Esophagus squamous epithelium (tissue), 4 donors: ENCODE measurements at regions not wholly inside any gene's neighbourhood (a gene's known extent, or its start where the extent isn't known, plus 50 kb on each side); places are given as distances from the start of the nearest gene placed in this dataset.

Experiments used
- POLR2A ChIP-seq, 4 donors: fragments of 450-650 bp; IDR thresholded peaks; one replicate each; pipeline ENCODE4 v1.6.1; 2017; ENCODE audit warnings: antibody characterized with exemption in 4 of 4, mild to moderate bottlenecking in 4 of 4, moderate library complexity in 3 of 4
- TF ChIP-seq, protein P1 (sequence below), 6 experiments: fragments of 450-650 bp in 4 of 6; fragments of 200-600 bp in 2 of 6; sonication (generic) in 2 of 6; IDR thresholded peaks; one replicate each; pipeline ENCODE4 v1.5.1; 2016 to 2019; ENCODE audit warnings: antibody characterized with exemption in 6 of 6, mild to moderate bottlenecking in 4 of 6, moderate library complexity in 4 of 6

DNA sequence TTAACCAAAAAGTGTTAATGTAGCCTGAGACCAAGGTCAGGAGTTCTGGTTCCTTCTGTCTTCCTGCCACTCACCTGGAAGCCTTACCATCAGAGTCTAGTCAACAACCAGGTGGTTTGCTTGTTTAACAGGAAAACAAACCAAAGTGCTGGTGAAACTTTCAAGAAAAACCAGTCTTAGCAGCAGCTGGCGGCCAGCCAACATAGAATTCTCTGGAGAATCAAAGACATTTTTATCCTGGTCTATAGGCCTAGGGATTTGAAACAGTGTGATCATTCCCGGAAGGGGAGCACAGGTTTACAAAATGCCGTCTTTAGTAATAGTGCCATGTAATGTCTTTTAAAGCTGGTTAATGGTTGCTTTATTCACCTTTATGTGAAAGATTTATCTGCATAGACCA is 146.6 kb upstream of the AKIRIN2 start:
- TF ChIP-seq, protein P1, sequence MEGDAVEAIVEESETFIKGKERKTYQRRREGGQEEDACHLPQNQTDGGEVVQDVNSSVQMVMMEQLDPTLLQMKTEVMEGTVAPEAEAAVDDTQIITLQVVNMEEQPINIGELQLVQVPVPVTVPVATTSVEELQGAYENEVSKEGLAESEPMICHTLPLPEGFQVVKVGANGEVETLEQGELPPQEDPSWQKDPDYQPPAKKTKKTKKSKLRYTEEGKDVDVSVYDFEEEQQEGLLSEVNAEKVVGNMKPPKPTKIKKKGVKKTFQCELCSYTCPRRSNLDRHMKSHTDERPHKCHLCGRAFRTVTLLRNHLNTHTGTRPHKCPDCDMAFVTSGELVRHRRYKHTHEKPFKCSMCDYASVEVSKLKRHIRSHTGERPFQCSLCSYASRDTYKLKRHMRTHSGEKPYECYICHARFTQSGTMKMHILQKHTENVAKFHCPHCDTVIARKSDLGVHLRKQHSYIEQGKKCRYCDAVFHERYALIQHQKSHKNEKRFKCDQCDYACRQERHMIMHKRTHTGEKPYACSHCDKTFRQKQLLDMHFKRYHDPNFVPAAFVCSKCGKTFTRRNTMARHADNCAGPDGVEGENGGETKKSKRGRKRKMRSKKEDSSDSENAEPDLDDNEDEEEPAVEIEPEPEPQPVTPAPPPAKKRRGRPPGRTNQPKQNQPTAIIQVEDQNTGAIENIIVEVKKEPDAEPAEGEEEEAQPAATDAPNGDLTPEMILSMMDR (IDR thresholded peaks at IDR 0.05): no peak
- no peak for TF ChIP-seq POLR2A (IDR thresholded peaks at IDR 0.05)
